GM12872 (cell line): ENCODE measurements at regions not wholly inside any gene's neighbourhood (a gene's known extent, or its start where the extent isn't known, plus 50 kb on each side); places are given as distances from the start of the nearest gene placed in this dataset.

Experiments
- TF ChIP-seq, protein P1 (sequence below): IDR thresholded peaks from 3 replicates; pipeline ENCODE4 v1.5.1; 2011; ENCODE audit warnings: low read depth, mild to moderate bottlenecking, low read length, moderate library complexity; ENCODE audit not compliant: insufficient read depth

DNA sequence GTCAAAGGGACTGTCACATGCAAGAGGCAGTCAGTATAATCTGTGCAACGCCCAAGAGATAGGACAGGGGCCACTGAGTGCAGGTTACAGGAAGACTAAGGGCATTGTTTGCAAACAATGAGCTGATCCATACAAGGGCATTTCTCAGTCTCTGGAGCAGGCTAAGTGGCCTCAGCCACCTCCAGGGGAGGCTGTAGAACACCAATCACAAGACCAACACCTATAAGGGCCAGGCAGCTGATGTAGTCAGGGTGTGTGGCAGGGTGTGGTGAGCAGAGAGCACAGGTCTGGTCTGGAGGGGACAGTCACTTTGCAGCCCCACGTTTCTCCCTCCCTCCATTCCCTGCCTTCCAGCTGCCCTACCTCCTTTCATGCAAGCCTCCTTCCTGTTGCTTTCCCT is 83.2 kb upstream of the ADRA1B start:
- TF ChIP-seq, protein P1, sequence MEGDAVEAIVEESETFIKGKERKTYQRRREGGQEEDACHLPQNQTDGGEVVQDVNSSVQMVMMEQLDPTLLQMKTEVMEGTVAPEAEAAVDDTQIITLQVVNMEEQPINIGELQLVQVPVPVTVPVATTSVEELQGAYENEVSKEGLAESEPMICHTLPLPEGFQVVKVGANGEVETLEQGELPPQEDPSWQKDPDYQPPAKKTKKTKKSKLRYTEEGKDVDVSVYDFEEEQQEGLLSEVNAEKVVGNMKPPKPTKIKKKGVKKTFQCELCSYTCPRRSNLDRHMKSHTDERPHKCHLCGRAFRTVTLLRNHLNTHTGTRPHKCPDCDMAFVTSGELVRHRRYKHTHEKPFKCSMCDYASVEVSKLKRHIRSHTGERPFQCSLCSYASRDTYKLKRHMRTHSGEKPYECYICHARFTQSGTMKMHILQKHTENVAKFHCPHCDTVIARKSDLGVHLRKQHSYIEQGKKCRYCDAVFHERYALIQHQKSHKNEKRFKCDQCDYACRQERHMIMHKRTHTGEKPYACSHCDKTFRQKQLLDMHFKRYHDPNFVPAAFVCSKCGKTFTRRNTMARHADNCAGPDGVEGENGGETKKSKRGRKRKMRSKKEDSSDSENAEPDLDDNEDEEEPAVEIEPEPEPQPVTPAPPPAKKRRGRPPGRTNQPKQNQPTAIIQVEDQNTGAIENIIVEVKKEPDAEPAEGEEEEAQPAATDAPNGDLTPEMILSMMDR = no peak

DNA sequence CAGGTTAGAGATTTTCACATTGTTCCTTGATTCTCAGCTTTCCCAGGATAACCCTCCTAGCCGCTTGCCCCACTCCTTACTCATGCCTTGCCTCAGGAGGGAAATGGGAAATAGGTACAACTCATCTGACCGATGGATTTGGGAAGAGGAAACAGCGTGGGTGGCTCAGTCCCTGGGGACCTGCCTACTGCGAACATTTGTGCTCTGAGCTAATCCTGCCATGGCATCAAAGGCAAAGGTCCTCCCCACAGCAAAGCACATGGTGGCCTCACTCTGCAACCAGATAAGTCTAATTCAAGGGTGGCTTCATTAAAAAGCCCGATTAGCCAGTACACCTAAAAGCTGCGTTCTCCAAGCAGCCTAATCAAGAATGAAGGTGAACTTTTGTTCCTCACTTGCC is 82.4 kb upstream of the ADRA1B start:
- TF ChIP-seq, protein P1 = no peak

DNA sequence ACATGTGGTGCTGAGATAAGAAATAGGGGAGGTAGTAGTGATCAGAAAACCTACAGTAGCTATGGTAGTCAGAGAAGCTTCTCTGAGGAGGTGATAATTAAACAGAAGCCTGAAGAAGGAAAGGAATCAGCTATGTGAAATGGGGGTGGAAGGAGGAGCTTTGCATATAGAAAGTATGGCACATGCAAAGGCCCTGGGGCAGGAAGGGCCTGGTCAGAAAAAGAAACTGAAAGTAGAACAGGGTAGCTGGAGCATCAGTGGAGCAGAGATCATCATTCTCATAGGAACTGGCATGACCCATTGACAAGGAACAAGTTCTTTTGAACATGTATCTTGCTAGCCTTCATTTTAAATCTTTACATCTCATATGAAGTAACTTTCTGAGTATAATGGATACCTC is 80.7 kb upstream of the ADRA1B start:
- TF ChIP-seq, protein P1 = no peak

DNA sequence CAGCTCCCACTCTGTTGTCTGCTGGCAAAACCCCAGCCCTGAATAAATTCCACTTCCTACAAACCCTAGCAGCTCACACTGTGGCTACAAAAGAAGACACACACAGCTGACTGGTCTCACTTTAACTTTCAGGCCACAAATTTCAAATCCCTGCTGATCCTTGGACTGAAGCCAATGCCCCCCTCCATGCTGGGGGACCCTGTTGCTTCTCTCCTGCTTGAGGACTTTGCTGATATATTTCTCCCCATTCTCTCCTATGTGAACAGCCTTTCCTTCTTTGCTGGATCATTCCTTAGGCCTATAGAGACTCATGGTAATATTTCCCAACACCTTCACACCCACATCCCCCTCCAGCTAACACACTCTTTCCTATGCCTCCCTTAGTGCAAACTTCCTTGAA is 79.6 kb upstream of the ADRA1B start:
- TF ChIP-seq, protein P1 = no peak

DNA sequence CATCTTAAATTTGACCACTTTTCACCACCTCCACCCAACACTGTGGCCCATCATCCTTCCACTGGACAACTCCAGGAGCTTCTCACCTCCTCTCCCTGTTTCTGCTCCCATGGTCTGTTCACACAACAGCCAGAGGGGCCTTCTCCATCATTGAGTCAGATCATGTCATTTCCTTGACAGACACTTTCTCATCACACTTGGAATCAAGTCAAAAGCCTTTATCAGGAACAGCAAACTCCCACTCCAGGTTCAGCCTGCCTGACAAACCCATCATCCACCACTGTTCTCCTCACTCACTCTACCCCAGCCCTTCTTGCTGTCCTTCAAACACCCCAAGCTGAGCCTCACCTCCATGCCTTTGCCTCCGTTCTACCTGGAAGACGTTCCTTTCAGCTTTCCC is 78.4 kb upstream of the ADRA1B start:
- TF ChIP-seq, protein P1 = no peak

DNA sequence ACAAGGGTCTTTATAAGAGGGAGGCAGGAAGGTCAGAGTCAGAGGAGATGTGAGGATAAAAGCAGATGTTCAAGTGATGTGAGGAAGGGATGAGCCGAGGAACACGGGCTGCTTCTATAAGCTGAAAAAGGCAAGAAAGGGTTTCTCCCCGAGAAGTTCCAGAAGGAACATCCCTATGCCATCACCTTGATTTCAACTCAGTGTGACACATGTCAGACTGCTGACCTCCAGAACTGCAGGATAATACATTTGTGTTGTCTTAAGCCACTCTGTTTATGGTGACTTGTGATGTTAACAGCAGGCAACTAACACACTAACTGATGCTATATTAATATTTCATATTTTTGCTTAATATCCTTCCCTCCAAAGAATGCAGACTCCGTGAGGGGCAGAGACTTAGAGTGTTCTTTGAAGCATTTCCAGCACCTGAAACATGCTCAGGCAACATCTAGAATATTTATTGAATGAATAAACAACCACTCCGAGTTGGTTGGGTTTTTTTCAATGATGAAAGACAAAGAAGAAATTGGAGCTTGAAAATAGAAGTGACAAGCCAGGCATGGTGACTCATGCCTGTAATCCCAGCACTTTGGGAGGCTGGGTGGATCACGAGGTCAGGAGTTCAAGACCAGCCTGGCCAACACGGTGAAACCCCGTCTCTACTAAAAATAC is 77.6 kb upstream of the ADRA1B start:
- TF ChIP-seq, protein P1 = no peak

DNA sequence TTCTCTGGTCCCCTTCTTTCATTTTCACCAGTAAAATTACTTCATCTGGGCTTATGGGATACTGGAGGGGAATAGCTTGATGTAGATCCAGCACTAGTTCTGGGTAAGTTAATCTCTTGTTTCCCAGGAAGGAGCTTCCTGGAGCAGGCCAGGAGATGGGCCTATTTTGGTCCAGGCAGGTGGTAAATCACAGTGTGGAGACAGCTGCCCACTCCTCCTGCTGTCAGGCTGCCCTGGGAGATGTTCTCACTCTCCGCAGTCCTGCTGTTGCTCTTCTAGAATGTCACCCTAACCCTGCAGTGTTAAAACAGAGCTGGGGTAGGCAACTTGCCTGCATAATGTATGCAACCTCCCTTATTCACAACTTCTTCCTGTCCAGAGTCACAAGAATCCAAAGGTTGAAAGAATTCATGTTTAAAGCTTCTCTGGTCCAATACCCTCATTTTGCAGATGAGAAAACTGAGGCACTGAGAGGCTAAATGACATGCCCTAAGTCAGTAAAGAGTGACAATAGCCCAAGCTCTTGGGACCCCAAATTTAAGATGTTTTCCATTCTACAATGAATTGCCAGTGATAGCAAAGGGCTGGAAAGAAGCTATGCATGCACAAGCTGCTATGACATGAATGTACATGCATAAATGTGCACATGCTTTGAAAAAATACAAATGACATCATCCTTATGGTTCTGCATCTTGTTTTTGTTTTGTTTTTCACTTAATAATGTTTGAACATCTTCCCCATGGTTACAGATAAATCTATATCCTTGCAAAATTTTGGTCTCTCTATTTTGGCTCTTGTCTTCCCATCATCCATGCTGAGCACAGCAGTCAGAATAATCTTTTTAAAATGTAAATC is 71.8 kb upstream of the ADRA1B start:
- TF ChIP-seq, protein P1 = no peak
